Body of pancreas (tissue), 4 donors: ENCODE measurements at regions not wholly inside any gene's neighbourhood (a gene's known extent, or its start where the extent isn't known, plus 50 kb on each side); places are given as distances from the start of the nearest gene placed in this dataset.
A peak's percentile ranks its signal among the peaks of the same experiment; 100 is the strongest.

Source experiments
- ATAC-seq: fragments of 150-250 bp; one replicate; pipeline ENCODE4 v1.9.1; 2016
- DNase-seq, 4 donors: peaks; one replicate each; pipeline ENCODE4 v3.0.0-alpha.2; 2019
- H3K27ac ChIP-seq, 4 donors: fragments of 200-600 bp; sonication (generic); 1 replicate in 3 of 4; 2 replicates in 1 of 4; pipeline versions ENCODE4 v1.5.1 to v1.6.1; 2016 to 2019; ENCODE audit warnings: mild to moderate bottlenecking in 1 of 4, mixed read lengths in 1 of 4, moderate library complexity in 1 of 4
- H3K27me3 ChIP-seq, 2 donors: fragments of 200-600 bp; sonication (generic); one replicate each; pipeline ENCODE4 v1.6.0; 2016; ENCODE audit warnings: mild to moderate bottlenecking in 1 of 2
- H3K36me3 ChIP-seq, 2 donors: fragments of 200-600 bp; sonication (generic); replicated peaks in 1 of 2; 2 replicates each; pipeline ENCODE4 v1.5.1; 2016; ENCODE audit warnings: low read depth in 2 of 2; ENCODE audit not compliant: insufficient read depth in 1 of 2
- H3K4me1 ChIP-seq: fragments of 200-600 bp; sonication (generic); one replicate; pipeline ENCODE4 v1.6.0; 2016
- H3K4me3 ChIP-seq, 2 donors: fragments of 200-600 bp; sonication (generic); 1 replicate in 1 of 2; 2 replicates in 1 of 2; pipeline ENCODE4 v1.5.1; 2016 to 2019
- H3K9me3 ChIP-seq, 3 donors: fragments of 200-600 bp; sonication (generic); 1 replicate in 2 of 3; 2 replicates in 1 of 3; pipeline ENCODE4 v1.5.1; 2016
- POLR2A ChIP-seq, 3 donors: fragments of 450-650 bp; IDR thresholded peaks; one replicate each; pipeline ENCODE4 v1.6.1; 2016; ENCODE audit warnings: antibody characterized with exemption in 3 of 3, mild to moderate bottlenecking in 2 of 3
- WGBS, 2 donors: methylation state at CpG; one replicate each; pipeline ENCODE4 v1.1.5; 2017; 5-methylcytosine and 5-hydroxymethylcytosine counted together
- intact Hi-C: fragments of 100-400 bp; cut with DNase I; formaldehyde crosslinking; loops from one replicate; pipeline ENCODE4 v1.15.1; 2023
- TF ChIP-seq, protein P1 (sequence below), 7 experiments: fragments of 450-650 bp in 4 of 7; fragments of 200-600 bp in 3 of 7; sonication (generic) in 3 of 7; IDR thresholded peaks; one replicate each; pipeline ENCODE4 v1.5.1; 2016 to 2019; ENCODE audit warnings: antibody characterized with exemption in 7 of 7

DNA sequence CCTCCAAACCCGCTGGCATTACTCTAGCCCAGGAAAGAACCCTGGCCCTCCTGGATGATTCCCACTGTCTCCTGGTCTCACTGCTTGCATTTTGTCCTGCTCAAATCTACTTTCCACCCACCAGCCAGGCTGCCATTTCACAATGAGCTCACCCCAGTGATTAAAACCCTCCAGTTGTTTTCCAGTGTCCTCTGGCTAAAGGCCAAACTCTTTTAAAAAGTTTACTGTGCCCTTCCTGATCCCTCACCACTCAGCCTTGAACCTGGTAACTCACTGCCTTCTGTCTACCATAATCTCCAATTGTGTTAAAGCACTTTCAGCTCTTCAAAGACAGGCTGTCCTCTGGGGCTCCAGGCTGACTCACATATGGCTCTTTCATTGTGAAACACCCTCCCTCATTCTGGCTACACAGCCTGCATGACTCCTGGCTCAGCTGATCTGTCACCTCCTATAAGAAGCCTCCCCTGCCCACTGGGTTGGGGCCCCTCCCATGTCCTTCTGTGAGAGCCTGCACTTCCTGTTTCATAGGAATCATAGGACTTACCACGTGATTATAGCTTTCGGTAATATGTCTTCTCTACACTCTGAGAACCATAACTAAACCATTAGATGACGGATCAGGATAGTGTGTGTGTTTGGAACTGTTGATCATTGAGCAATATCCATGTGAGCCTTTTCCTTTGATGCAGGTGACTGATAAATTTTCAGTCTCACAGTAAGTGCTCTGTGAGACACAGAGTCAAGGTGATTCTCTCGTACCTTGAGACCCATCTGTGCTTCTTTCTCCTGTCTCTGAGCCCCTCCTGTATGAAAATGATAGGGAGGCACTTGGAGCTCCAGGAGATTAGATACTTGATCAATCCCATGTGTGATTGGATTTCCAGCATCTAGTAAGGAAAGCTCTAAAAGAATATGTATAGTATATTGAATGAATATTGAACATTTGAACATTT lies 590.8 kb upstream of the ID2 start:
- DNase-seq = peak; percentile 42 to 73 (median 48)
- Histone ChIP-seq H3K36me3 (no peaks in the 10 kb centered on the region), H3K27me3 (no peaks in the 10 kb centered on the region), H3K9me3 (no peaks in the 10 kb centered on the region), H3K4me1 (peaks cover 6% of the 10 kb centered on the region), H3K27ac (no peak overlapping the region), H3K4me3 (no peak overlapping the region)
- intact Hi-C loops = no loop called here
- peak; percentile 84 for ATAC-seq
- no peak for TF ChIP-seq POLR2A (IDR thresholded peaks at IDR 0.05)
- TF ChIP-seq, protein P1, sequence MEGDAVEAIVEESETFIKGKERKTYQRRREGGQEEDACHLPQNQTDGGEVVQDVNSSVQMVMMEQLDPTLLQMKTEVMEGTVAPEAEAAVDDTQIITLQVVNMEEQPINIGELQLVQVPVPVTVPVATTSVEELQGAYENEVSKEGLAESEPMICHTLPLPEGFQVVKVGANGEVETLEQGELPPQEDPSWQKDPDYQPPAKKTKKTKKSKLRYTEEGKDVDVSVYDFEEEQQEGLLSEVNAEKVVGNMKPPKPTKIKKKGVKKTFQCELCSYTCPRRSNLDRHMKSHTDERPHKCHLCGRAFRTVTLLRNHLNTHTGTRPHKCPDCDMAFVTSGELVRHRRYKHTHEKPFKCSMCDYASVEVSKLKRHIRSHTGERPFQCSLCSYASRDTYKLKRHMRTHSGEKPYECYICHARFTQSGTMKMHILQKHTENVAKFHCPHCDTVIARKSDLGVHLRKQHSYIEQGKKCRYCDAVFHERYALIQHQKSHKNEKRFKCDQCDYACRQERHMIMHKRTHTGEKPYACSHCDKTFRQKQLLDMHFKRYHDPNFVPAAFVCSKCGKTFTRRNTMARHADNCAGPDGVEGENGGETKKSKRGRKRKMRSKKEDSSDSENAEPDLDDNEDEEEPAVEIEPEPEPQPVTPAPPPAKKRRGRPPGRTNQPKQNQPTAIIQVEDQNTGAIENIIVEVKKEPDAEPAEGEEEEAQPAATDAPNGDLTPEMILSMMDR (IDR thresholded peaks at IDR 0.05) = no peak
- WGBS, 2 donors = 50 to 69% methylated on average over 5 of the region's 5 CpGs

DNA sequence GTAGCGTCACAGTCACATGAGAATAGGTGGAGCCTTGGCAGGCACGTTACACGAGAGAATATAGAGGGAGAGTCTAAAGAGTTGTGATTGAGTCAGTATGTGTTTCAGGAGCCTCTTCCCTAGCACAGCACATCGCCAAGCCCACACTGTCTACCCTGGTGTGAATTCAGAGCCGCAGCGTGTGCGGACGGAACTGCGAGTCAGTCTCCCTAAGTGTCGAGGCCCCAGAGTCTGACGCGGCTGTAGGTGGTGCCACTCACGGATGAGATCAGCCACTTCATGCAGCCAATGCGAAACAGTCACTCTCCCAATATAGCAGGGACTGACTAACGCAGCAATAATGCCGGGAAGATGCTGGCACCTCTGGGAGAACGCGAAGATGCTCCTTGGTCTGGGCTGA lies 587.3 kb upstream of the ID2 start:
- TF ChIP-seq, protein P1 (IDR thresholded peaks at IDR 0.05) = no peak
- no peak for TF ChIP-seq POLR2A (IDR thresholded peaks at IDR 0.05)
- no peak overlapping the region for H3K27ac ChIP-seq
- H3K36me3 ChIP-seq = no peaks in the 10 kb centered on the region
- H3K4me3 ChIP-seq = no peak overlapping the region
- no peak for ATAC-seq
- H3K9me3 ChIP-seq = no peaks in the 10 kb centered on the region
- peaks cover 6% of the 10 kb centered on the region for H3K4me1 ChIP-seq
- WGBS, 2 donors = 92 to 95% methylated on average over 16 to 18 of the region's 18 CpGs
- H3K27me3 ChIP-seq = no peaks in the 10 kb centered on the region
- intact Hi-C loops = no loop called here
- DNase-seq = no peak

DNA sequence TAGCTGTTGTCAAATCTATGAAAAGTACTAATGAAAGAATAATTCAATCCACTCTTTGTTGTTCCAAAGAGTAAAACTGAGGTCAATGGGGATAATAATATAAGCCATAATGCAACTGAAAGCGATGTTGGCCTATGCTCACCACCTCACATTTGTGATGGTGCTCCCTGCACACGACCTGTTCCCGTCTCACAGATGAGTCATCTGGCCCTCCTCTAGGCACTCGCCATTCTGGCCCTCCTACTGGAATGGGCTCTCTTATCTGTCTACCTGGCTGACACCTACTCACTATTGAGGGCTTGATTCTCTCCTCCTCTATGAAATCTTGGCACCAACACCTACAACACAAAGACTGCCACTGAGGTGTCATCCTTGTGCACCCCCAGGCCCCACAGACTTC lies 585.9 kb upstream of the ID2 start:
- Histone ChIP-seq H3K4me3 (no peak overlapping the region), H3K27me3 (no peaks in the 10 kb centered on the region), H3K9me3 (no peaks in the 10 kb centered on the region), H3K27ac (no peak overlapping the region), H3K4me1 (peaks cover 2% of the 10 kb centered on the region), H3K36me3 (no peaks in the 10 kb centered on the region)
- 92 to 100% methylated on average over 4 of the region's 4 CpGs for WGBS, 2 donors
- DNase-seq (no peak), ATAC-seq (no peak)
- intact Hi-C loops = no loop called here
- TF ChIP-seq, protein P1 (IDR thresholded peaks at IDR 0.05) = no peak
- no peak for TF ChIP-seq POLR2A (IDR thresholded peaks at IDR 0.05)

DNA sequence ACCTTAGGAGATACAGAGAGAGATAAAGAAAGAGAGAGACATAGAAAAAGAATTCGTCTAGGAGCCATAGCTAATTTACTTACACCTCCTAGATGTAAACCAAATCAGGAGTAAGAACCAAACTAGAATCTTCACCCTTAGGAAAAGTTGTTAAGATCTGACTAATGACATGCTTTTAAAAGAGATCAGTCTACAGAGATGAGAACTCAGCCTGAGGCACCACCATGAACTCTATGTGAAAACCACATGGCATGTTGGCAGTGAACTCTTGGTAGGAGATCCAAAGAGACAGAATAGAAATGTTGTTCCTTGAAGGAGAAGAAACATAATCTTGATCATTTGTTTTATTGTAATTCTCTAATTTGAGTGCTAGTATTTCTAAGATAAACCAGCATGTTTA lies 585.4 kb upstream of the ID2 start:
- Histone ChIP-seq H3K4me3 (no peak overlapping the region), H3K9me3 (no peaks in the 10 kb centered on the region), H3K36me3 (no peaks in the 10 kb centered on the region), H3K27me3 (no peaks in the 10 kb centered on the region), H3K4me1 (no peaks in the 10 kb centered on the region), H3K27ac (no peak overlapping the region)
- ATAC-seq = no peak
- no peak for TF ChIP-seq POLR2A (IDR thresholded peaks at IDR 0.05)
- TF ChIP-seq, protein P1 (IDR thresholded peaks at IDR 0.05) = no peak
- intact Hi-C loops = no loop called here
- no peak for DNase-seq
- WGBS, 2 donors = 74 to 83% methylated on average over 1 of the region's 1 CpG
